Lower leg skin (tissue), 3 donors: ENCODE measurements at regions not wholly inside any gene's neighbourhood (a gene's known extent, or its start where the extent isn't known, plus 50 kb on each side); places are given as distances from the start of the nearest gene placed in this dataset.

ENCODE experiments used
- CTCF ChIP-seq, 3 donors: fragments of 450-650 bp; IDR thresholded peaks; one replicate each; pipeline ENCODE4 v1.5.1; 2016; ENCODE audit warnings: antibody characterized with exemption in 3 of 3, mild to moderate bottlenecking in 3 of 3, moderate library complexity in 2 of 3
- POLR2A ChIP-seq, 2 donors: fragments of 450-650 bp; IDR thresholded peaks; one replicate each; pipeline ENCODE4 v1.6.1; 2016 to 2017; ENCODE audit warnings: antibody characterized with exemption in 2 of 2, mild to moderate bottlenecking in 1 of 2, moderate library complexity in 1 of 2

- no peak for TF ChIP-seq POLR2A (IDR thresholded peaks at IDR 0.05)
- no peak for TF ChIP-seq CTCF (IDR thresholded peaks at IDR 0.05)
These were observed 397.3 kb downstream of the TYW1 start for GRCh38 chr7:67393903-67394302.
